ENCODE measurements at regions not wholly inside any gene's neighbourhood (a gene's known extent, or its start where the extent isn't known, plus 50 kb on each side); places are given as distances from the start of the nearest gene placed in this dataset.

DNA sequence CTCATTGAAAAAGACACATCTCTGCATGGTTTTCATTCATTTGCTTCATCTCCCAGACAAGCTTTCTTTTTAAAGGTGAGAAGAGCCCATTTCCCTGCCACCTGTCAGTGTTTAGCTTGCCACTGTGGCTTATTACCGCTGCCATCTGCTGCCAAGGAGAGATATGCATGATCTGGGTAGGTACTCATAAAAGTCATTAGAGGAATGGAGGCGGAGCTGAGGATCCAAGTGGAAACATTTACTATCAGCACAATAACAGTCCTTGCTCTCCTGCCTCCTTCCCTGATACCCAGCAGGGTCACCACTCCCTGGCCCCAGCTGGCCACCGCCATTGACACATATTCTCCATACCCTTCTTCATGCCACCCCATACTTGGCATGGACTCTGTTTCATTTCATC is 390.4 kb downstream of the TSN start (continued):
- TF ChIP-seq NR4A1 (CRISPR knock-in tag; IDR thresholded peaks at IDR 0.05), result no peak
- TF ChIP-seq NR4A1 (tag; IDR thresholded peaks at IDR 0.05), result no peak
- no peak for TF ChIP-seq ZNF589 (CRISPR knock-in tag; IDR thresholded peaks at IDR 0.05; ENCODE audit: low read depth)
- TF ChIP-seq, protein P1, sequence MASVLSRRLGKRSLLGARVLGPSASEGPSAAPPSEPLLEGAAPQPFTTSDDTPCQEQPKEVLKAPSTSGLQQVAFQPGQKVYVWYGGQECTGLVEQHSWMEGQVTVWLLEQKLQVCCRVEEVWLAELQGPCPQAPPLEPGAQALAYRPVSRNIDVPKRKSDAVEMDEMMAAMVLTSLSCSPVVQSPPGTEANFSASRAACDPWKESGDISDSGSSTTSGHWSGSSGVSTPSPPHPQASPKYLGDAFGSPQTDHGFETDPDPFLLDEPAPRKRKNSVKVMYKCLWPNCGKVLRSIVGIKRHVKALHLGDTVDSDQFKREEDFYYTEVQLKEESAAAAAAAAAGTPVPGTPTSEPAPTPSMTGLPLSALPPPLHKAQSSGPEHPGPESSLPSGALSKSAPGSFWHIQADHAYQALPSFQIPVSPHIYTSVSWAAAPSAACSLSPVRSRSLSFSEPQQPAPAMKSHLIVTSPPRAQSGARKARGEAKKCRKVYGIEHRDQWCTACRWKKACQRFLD (CRISPR knock-in tag; IDR thresholded peaks at IDR 0.05), result no peak
- TF ChIP-seq ZBTB34 (CRISPR knock-in tag; IDR thresholded peaks at IDR 0.05), result no peak
- no peak for TF ChIP-seq MLLT1 (IDR thresholded peaks at IDR 0.05)
- TF ChIP-seq BACH1 (tag; IDR thresholded peaks at IDR 0.05), result no peak
- TF ChIP-seq TEAD1 (CRISPR knock-in tag; IDR thresholded peaks at IDR 0.05), result no peak
- TF ChIP-seq, protein P2, sequence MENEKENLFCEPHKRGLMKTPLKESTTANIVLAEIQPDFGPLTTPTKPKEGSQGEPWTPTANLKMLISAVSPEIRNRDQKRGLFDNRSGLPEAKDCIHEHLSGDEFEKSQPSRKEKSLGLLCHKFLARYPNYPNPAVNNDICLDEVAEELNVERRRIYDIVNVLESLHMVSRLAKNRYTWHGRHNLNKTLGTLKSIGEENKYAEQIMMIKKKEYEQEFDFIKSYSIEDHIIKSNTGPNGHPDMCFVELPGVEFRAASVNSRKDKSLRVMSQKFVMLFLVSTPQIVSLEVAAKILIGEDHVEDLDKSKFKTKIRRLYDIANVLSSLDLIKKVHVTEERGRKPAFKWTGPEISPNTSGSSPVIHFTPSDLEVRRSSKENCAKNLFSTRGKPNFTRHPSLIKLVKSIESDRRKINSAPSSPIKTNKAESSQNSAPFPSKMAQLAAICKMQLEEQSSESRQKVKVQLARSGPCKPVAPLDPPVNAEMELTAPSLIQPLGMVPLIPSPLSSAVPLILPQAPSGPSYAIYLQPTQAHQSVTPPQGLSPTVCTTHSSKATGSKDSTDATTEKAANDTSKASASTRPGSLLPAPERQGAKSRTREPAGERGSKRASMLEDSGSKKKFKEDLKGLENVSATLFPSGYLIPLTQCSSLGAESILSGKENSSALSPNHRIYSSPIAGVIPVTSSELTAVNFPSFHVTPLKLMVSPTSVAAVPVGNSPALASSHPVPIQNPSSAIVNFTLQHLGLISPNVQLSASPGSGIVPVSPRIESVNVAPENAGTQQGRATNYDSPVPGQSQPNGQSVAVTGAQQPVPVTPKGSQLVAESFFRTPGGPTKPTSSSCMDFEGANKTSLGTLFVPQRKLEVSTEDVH (IDR thresholded peaks at IDR 0.05; ENCODE audit: low read depth, partially characterized antibody), result no peak
- TF ChIP-seq MCM3 (IDR thresholded peaks at IDR 0.05), result no peak
- no peak for TF ChIP-seq TCFL5 (CRISPR knock-in tag; conservative IDR thresholded peaks at IDR 0.05)
